A673 (cell line): ENCODE measurements at regions not wholly inside any gene's neighbourhood (a gene's known extent, or its start where the extent isn't known, plus 50 kb on each side); places are given as distances from the start of the nearest gene placed in this dataset.

Experiments used
- BruUV-seq: library from RNA; stranded (reverse); fragments of 400-500 nt; replicated peaks from 2 replicates; lab custom pipeline; 2021; lab: Mats Ljungman, UMichigan
- CTCF ChIA-PET: fragments of 300-600 bp; sonication (Branson Sonifier 250); formaldehyde crosslinking; loops from one replicate; lab custom pipeline; 2022; ENCODE audit warnings: antibody characterized with exemption; lab: Charles Lee
- POLR2A ChIA-PET: fragments of 300-600 bp; sonication (Branson Sonifier 250); formaldehyde crosslinking; loops from one replicate; lab custom pipeline; 2022; ENCODE audit warnings: antibody characterized with exemption; ENCODE audit not compliant: low non-redundant PET; lab: Charles Lee
- DNase-seq: peaks from one replicate; pipeline ENCODE4 v3.0.0-alpha.2; 2015; ENCODE audit warnings: low spot score
- H3K27ac ChIP-seq: fragments of 200-600 bp; sonication (generic); 2 replicates; pipeline ENCODE4 v1.5.1; 2016; ENCODE audit warnings: mixed run types, low read depth, mild to moderate bottlenecking, mixed read lengths, antibody characterized with exemption, low read length; ENCODE audit not compliant: poor library complexity, severe bottlenecking
- H3K27me3 ChIP-seq: fragments of 200-600 bp; sonication (generic); replicated peaks from 2 replicates; pipeline ENCODE4 v1.6.1; 2017; ENCODE audit warnings: mixed run types, low read depth, mild to moderate bottlenecking, mixed read lengths, antibody characterized with exemption, low read length; ENCODE audit not compliant: insufficient read depth, poor library complexity
- H3K36me3 ChIP-seq: fragments of 200-600 bp; sonication (generic); 2 replicates; pipeline ENCODE4 v1.6.1; 2016; ENCODE audit warnings: mixed run types, mild to moderate bottlenecking, mixed read lengths, antibody characterized with exemption, low read length; ENCODE audit not compliant: insufficient read depth, poor library complexity, severe bottlenecking
- H3K4me1 ChIP-seq: fragments of 200-600 bp; sonication (generic); 2 replicates; pipeline ENCODE4 v1.6.1; 2017; ENCODE audit warnings: mixed run types, mild to moderate bottlenecking, mixed read lengths, antibody characterized with exemption, low read length; ENCODE audit not compliant: insufficient read depth, poor library complexity, severe bottlenecking
- H3K4me3 ChIP-seq: fragments of 200-600 bp; sonication (generic); 2 replicates; pipeline ENCODE4 v1.5.1; 2016; ENCODE audit warnings: low read depth, mixed run types, mild to moderate bottlenecking, mixed read lengths, low read length; ENCODE audit not compliant: poor library complexity, severe bottlenecking
- H3K9me3 ChIP-seq: fragments of 200-600 bp; sonication (generic); 2 replicates; pipeline ENCODE4 v1.6.1; 2016; ENCODE audit warnings: mixed run types, low read depth, mild to moderate bottlenecking, mixed read lengths, antibody characterized with exemption, low read length; ENCODE audit not compliant: poor library complexity, severe bottlenecking
- EZH2 ChIP-seq: fragments of 200-600 bp; sonication (generic); IDR thresholded peaks from 2 replicates; pipeline ENCODE4 v1.6.1; 2017; ENCODE audit warnings: borderline replicate concordance, low read depth, mild to moderate bottlenecking, mixed read lengths, antibody characterized with exemption, low read length; ENCODE audit not compliant: poor library complexity, severe bottlenecking
- intact Hi-C: fragments of 100-400 bp; cut with micrococcal nuclease; formaldehyde crosslinking; loops from one replicate; pipeline ENCODE4 v1.10.0; 2022; ENCODE audit not compliant: unreplicated experiment
- TF ChIP-seq, protein P1 (sequence below): fragments of 300-800, 200-600 bp; sonication (generic); conservative IDR thresholded peaks from 2 replicates; pipeline ENCODE4 v1.5.1; 2017; ENCODE audit warnings: low read depth, mild to moderate bottlenecking, antibody characterized with exemption, low read length, moderate library complexity, mixed read lengths

GRCh38 chr7:3207387-3207902, 93.6 kb upstream of the SDK1 start:
- no peak for DNase-seq

GRCh38 chr7:3210531-3210930, 90.5 kb upstream of the SDK1 start:
- H3K9me3 ChIP-seq, result no peaks in the 10 kb centered on the region
- DNase-seq, result no peak
- intact Hi-C loops, result no loop called here
- no peak overlapping the region for H3K27ac ChIP-seq
- no peaks in the 10 kb centered on the region for H3K36me3 ChIP-seq
- no TSS peak for BruUV-seq
- no peak overlapping the region for H3K4me3 ChIP-seq
- TF ChIP-seq, protein P1, sequence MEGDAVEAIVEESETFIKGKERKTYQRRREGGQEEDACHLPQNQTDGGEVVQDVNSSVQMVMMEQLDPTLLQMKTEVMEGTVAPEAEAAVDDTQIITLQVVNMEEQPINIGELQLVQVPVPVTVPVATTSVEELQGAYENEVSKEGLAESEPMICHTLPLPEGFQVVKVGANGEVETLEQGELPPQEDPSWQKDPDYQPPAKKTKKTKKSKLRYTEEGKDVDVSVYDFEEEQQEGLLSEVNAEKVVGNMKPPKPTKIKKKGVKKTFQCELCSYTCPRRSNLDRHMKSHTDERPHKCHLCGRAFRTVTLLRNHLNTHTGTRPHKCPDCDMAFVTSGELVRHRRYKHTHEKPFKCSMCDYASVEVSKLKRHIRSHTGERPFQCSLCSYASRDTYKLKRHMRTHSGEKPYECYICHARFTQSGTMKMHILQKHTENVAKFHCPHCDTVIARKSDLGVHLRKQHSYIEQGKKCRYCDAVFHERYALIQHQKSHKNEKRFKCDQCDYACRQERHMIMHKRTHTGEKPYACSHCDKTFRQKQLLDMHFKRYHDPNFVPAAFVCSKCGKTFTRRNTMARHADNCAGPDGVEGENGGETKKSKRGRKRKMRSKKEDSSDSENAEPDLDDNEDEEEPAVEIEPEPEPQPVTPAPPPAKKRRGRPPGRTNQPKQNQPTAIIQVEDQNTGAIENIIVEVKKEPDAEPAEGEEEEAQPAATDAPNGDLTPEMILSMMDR, result no peak
- TF ChIP-seq EZH2, result no peak
- no peaks in the 10 kb centered on the region for H3K4me1 ChIP-seq
- H3K27me3 ChIP-seq, result no peaks in the 10 kb centered on the region
- ChIA-PET POLR2A (no interaction called here), CTCF (no interaction called here)

More at GRCh38 chr7:3207387-3207902, 93.6 kb upstream of the SDK1 start:
- H3K27me3 ChIP-seq, result no peaks in the 10 kb centered on the region
- H3K4me3 ChIP-seq, result no peak overlapping the region
- H3K27ac ChIP-seq, result no peak overlapping the region
- no peaks in the 10 kb centered on the region for H3K4me1 ChIP-seq
- ChIA-PET CTCF (no interaction called here), POLR2A (no interaction called here)
- no TSS peak for BruUV-seq
- no peak for TF ChIP-seq EZH2
- TF ChIP-seq, protein P1, result no peak
- H3K36me3 ChIP-seq, result no peaks in the 10 kb centered on the region
- H3K9me3 ChIP-seq, result no peaks in the 10 kb centered on the region
- intact Hi-C loops, result no loop called here

GRCh38 chr7:3214090-3214413, 87.0 kb upstream of the SDK1 start:
- TF ChIP-seq EZH2, result no peak
- TF ChIP-seq, protein P1, result no peak
- Histone ChIP-seq H3K27me3 (peaks cover 17% of the 10 kb centered on the region), H3K4me1 (no peaks in the 10 kb centered on the region), H3K4me3 (no peak overlapping the region), H3K36me3 (no peaks in the 10 kb centered on the region), H3K9me3 (no peaks in the 10 kb centered on the region), H3K27ac (no peak overlapping the region)
- intact Hi-C loops, result no loop called here
- DNase-seq, result no peak
- BruUV-seq, result no TSS peak
- POLR2A ChIA-PET, result no interaction called here
- CTCF ChIA-PET, result no interaction called here
